ENCODE measurements at regions not wholly inside any gene's neighbourhood (a gene's known extent, or its start where the extent isn't known, plus 50 kb on each side); places are given as distances from the start of the nearest gene placed in this dataset.

GRCh38 chr6:133673056-133673455 is 215.9 kb upstream of the TCF21 start:
- no peaks in the 10 kb centered on the region for H3K79me2 ChIP-seq (ENCODE audit: insufficient read depth)
- no peak overlapping the region for H2AFZ ChIP-seq (ENCODE audit: low read depth)
- no peak overlapping the region for H3K27ac ChIP-seq (ENCODE audit: low read depth in 2 of 2, low read length in 1 of 2)
- H3K9me2 ChIP-seq, result no peaks in the 10 kb centered on the region
- no peak overlapping the region for H3K4me3 ChIP-seq (ENCODE audit: low read depth in 2 of 2, low read length in 1 of 2)
- no peaks in the 10 kb centered on the region for H3K9me3 ChIP-seq
- ChIA-PET CTCF (no interaction called here), POLR2A (no interaction called here)
- no peaks in the 10 kb centered on the region for H3K4me1 ChIP-seq (ENCODE audit: control insufficient read depth in 1 of 2, insufficient read depth in 2 of 2, low read depth in 1 of 2, low read length in 1 of 2)
- DNase-seq, result no peak
- TF ChIP-seq JUND (IDR thresholded peaks at IDR 0.05) (no peak), YY1 (IDR thresholded peaks at IDR 0.05; ENCODE audit: low read depth) (no peak), ELF1 (IDR thresholded peaks at IDR 0.05) (no peak), TAF1 (IDR thresholded peaks at IDR 0.05; ENCODE audit: borderline replicate concordance, low read depth, low read length) (no peak), TEAD4 (IDR thresholded peaks at IDR 0.05; ENCODE audit: borderline replicate concordance, insufficient read depth) (no peak), USF1 (IDR thresholded peaks at IDR 0.05; ENCODE audit: borderline replicate concordance, low read depth) (no peak), RCOR1 (IDR thresholded peaks at IDR 0.05; ENCODE audit: low read length) (no peak), ZBTB33 (IDR thresholded peaks at IDR 0.05; ENCODE audit: borderline replicate concordance, low read depth) (no peak), RFX5 (IDR thresholded peaks at IDR 0.05; ENCODE audit: low read length) (no peak), CTCF (IDR thresholded peaks at IDR 0.05) (no peak), SIN3A (IDR thresholded peaks at IDR 0.05; ENCODE audit: borderline replicate concordance, low read depth, low read length) (no peak), SMC3 (IDR thresholded peaks at IDR 0.05; ENCODE audit: low read depth, low read length) (no peak), NFIC (IDR thresholded peaks at IDR 0.05; ENCODE audit: borderline replicate concordance) (no peak), POLR2AphosphoS5 (IDR thresholded peaks at IDR 0.05; ENCODE audit: low read depth, low read length) (no peak), FOXJ3 (CRISPR knock-in tag; IDR thresholded peaks at IDR 0.05) (no peak), MAX (IDR thresholded peaks at IDR 0.05; ENCODE audit: low read depth) (no peak), TCF12 (IDR thresholded peaks at IDR 0.05) (no peak), PBX3 (IDR thresholded peaks at IDR 0.05) (no peak)
- no peaks in the 10 kb centered on the region for H3F3A ChIP-seq (replicated peaks; ENCODE audit: insufficient read depth)
- H4K20me1 ChIP-seq (ENCODE audit: insufficient read depth), result no peaks in the 10 kb centered on the region
- 16% methylated on average over 3 of the region's 3 CpGs for WGBS (ENCODE audit: low lambda C conversion rate)
- no peak overlapping the region for H3K4me2 ChIP-seq
- H3K36me3 ChIP-seq (replicated peaks in 1 of 2; ENCODE audit: control insufficient read depth in 1 of 2, insufficient read depth in 2 of 2, low read length in 1 of 2), result no peaks in the 10 kb centered on the region
- H3K27me3 ChIP-seq (ENCODE audit: insufficient read depth), result no peaks in the 10 kb centered on the region; the same call in none of the 2 replicates
- no peak overlapping the region for H3K9ac ChIP-seq
